HG02763 (cell line): ENCODE measurements at regions not wholly inside any gene's neighbourhood (a gene's known extent, or its start where the extent isn't known, plus 50 kb on each side); places are given as distances from the start of the nearest gene placed in this dataset.
"Not testable (repeated sequence)": the region's sequence is repeated elsewhere in the genome, so short reads cannot be mapped to it uniquely, and the experiment has no call there.

ENCODE experiments used
- ATAC-seq: cut with Tn5 transposase; IDR thresholded peaks from one replicate; pipeline ENCODE4 v1.9.1; 2021; ENCODE audit warnings: mild to moderate bottlenecking, moderate library complexity; ENCODE audit not compliant: unreplicated experiment

GRCh38 chr7:115574681-115575291 lies 455.8 kb downstream of the TFEC start:
- no peak for ATAC-seq

- no peak for ATAC-seq
These were observed 458.5 kb downstream of the TFEC start for GRCh38 chr7:115572111-115572510.

DNA sequence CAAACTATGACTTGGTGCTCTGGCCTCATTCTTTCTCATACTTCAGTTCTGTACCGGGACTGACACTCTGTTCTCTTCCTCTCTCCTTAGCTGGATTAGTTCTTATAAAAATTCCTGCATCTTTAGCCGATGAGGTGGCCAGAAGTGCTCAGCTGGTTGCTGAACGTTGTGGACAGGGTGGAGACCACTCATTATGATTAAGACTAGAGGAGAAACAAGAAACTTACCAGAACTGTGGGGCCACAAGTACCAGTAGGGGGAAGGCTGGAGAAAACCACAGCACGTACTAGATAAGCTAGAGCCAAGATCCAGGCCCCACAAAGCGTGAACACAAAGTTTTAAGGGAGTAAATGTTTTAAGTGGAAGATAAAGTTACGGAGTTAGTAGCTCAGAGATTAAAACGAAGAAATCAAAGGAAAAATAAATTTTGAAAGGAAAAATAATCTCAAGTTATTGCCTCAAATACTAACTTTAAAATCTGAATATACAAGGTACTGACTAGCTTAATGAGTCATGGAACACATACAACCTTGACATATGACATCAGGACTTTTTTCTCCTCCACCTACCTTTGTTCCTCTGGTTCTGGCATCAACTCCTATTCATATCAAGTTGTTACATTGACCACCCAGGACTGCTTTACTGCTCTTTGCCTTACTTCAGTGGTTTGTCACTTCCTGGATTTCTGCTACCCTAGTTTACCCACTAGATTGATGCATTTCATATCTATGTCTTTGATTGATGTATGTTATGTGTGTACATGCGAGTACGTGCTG lies 469.0 kb downstream of the TFEC start:
- ATAC-seq = no peak

DNA sequence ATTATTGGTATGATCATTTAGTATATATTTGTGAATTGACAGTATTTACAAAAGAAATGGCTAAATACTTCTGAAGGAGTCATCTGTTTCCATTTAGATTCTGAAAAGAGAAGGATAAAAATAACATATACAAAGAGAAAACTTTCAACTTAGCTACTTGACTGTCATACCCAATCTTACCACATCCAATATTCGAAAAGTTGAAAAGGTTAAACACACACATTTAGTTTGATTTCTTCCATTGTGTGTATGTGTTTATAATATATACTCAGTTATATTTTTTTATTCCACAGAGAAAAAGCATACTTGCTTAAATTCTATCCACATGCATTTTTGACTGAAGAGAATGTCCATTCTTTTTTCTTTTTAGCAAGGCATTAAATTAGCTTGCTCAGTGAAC lies 470.7 kb downstream of the TFEC start:
- no peak for ATAC-seq

DNA sequence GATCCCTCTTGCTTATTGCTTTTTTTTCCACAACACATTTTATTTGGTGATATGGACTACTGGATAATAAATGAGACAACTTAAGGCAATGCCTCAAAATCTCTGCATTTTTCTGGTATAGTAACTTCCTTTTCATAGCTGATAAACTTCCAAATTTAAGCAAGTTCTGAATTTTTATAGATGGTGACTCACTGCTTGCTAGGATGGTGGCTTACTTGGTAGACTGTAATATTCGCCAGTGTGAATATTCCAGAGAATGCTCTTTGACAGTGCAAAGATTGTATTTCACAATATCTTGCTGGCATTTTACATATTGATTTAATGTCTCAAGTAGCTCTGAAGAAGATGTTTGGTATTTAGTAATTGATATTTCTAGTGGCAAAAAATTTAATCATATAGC lies 472.4 kb downstream of the TFEC start:
- ATAC-seq = no peak

DNA sequence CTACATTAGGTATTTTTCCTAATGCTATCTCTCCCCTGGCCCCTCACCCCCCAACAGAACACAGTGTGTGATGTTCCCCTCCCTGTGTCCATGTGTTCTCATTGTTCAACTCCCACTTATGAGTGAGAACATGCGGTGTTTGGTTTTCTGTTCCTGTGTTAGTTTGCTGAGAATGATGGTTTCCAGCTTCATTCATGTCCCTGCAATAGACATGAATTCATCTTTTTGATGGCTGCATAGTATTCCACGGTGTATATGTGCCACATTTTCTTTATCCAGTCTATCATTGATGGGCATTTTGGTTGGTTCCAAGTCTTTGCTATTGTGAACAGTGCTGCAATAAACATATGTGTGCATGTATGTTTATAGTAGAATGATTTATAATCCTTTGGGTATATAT lies 473.3 kb downstream of the TFEC start:
- ATAC-seq = not testable (repeated sequence)

DNA sequence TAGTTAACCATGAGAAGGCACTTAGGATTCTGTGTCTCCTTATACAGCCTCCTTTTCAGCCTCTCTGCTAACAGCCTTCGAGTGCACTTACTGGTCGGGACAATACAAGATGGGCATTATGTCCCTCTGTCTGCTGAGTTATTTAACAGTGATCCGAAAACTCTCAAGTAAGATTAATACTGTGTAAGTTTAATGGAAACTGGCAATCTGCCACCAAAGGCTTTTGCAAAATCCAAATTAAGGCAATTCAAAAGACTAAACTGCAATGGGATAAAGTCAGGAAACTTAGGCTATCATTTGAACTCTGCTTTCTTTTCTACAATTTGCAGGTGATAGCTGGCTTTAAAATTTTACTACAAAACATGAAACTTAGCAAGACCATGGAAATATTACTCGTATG lies 477.8 kb downstream of the TFEC start:
- ATAC-seq = no peak

- ATAC-seq = no peak
These were observed 480.7 kb downstream of the TFEC start for GRCh38 chr7:115549910-115550309.

- no peak for ATAC-seq
These were observed 481.8 kb downstream of the TFEC start for GRCh38 chr7:115548756-115549155.

DNA sequence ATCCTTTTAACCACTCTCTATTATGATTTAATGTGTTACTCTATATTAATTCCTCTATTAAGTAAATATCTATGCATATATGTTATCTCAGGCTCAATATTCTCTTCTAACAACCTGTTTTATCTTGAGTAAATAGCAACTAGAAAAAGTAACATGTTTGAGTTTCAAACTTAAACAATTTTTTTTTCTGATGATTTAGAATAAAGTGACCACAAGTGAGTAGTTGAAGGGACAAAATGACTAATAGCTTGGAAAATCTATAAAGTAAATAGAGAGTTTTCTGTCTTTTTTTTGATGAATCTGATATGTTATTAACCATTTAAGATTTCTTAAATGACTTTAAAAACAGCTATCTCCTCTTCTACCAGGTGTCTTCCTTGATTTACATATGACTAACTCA lies 483.8 kb downstream of the TFEC start:
- ATAC-seq = no peak

DNA sequence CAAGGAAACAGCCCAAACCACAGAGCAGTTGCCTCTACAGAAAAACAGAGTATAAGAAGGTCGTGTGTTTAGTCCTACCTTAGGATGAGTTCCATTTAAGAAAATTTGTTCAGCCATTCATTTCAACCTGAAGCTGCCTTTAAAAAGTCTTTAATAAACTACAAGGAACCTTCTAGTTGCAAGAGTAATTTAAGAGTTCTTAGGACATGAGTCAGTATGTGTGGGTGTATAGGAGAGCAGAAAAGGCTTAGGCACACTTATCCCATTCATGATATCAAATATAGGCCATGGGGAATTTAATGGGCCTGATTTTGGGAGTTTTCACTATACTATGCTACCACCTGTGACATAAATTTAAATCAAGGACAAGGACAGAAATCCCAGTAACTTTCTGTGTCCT lies 496.8 kb downstream of the TFEC start:
- no peak for ATAC-seq

DNA sequence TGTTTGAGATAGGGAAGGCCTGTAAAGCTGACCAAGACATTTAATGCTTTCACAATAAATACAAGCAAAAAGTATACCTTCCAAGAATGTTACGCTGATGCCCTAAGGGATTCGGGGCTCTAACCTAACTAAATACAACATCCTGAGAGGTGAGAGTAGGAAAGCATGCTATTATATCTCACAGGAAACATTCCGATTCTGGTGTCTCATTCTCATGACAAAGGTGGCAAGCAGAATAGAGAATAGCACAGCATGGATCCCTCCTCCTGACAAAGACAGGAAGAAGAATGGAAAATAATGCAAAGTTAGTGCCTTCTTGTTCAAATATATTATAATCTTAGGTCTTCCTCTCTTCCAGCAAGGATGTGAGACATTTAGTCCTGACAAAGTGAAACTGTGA lies 504.3 kb downstream of the TFEC start:
- ATAC-seq = no peak

DNA sequence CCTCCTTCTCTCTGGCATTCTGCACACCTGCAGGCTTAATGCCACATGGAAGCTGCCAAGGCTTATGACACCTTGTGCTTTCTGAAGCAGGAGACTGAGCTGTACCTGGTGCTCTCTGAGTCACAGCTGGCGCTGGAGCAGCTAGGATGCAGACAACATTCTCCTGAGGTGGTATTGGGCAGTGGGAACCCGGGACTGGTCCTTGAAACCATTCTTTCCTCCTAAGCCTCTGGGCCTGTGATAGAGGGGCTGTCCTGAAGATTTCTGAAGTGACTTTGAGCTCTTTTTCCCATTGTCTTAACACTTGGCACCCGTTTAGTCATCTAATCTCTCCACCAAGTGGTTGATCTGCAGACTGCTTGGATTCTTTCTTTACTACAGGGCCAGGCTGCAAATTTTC lies 508.4 kb downstream of the TFEC start:
- no peak for ATAC-seq

DNA sequence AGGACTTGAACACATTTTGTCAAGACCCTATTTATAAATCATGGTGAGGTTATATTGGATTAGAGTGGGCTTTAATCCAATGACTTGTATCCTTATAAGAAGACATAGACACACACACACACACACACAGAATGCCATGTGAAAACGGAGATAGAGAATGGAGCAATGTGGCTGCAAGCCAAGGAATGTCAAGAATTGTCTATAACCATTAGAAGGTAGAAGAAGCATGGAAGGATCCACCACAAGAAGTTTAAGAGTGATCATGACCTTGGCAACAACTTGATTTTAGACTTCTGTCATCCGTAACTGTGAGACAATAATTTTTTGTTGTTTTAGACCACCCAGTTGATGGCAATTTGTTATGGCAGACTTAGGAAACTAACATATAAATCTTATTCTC lies 514.2 kb downstream of the TFEC start:
- ATAC-seq = no peak

DNA sequence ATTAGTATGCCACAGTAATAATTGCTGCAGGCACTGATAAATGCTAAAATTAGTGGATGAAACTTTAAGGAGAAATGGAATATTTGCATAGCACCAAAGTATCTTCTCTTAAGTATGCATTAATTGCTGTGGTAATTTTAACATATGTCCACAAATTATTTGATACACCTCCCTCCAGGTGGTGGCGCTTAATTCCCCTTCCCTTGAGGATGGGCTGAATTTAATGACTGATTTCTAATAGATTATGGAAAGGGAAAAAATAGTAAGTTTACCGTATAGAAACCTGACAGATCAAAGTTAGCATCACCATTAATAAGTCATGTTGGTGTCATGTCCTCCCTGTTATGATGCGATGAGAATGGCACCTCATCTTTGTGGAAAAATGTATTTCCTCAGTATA lies 519.2 kb downstream of the TFEC start:
- ATAC-seq = no peak

DNA sequence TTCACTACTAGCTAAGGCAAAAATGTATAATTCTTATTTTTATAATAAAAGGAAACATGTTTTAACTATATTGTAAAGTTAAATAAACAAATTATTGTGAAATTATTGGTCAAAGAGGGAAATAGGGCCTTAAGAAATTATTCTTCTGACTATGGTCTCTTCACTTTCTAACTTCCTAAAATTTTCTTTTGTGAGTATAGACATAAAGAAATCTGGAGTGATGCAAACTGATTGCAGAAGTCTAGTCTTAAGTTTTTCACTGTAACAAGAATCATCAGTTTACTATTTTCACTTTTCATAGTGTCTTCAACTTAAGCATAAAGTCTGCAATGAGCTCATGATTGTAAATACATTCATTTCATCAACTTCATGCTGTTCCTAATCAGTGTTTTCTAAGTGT lies 525.4 kb downstream of the TFEC start:
- ATAC-seq = no peak

DNA sequence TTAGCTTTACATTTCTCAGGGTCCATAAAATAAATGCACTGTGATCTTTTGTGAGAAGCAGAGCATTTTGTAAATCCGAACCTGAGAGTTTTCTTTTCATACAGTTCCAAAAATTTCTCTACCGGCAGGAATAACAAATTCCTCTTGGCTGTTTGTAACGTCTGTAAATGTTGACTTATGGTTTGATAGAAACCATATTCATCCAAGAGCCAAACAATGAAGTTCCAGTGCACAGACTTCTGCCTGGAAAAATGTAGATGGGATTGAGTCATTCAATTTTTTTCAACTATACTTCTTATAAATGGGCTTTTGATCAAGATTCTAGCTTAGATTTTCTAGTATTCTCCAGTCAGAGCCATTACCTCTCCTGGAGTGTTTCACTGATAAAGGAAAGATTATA lies 530.6 kb downstream of the TFEC start:
- no peak for ATAC-seq

DNA sequence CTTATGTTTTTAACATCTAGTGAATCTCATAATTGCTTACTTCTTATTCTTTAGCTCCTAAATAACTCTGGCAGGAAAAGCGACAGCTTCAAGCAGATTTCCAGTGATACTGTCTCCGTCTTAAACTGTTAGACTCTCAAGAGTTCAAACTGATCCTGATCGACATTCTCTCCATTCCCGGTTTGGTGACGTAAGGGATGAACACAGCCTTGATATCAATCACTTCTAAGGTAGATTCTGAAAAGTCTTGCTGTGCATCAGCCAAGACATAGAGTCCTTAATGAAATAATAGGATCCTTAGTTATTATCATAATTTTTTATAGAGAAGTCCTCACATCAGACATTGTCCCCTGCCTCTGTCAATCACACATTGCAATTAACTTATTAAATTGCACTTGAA lies 534.6 kb downstream of the TFEC start:
- no peak for ATAC-seq

GRCh38 chr7:115494529-115495147 lies 535.9 kb downstream of the TFEC start:
- no peak for ATAC-seq

DNA sequence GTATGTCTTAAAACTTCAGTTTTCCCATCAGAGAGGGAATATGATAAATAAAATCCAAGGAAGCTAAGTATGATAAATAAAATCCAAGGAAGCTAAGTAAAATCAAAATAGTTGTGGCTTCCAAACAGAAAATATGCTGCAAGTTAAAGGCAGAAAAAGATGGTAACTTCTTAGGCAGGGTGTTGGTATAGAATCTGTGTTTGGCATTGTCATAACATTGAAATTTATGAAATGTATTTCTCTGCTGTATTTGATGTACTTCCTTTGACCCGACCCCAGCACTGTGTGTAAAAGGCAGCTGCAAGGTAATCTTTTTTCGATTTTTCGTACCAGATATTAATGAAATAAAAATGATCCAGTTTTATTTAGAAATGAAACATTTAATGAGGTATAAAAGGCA lies 537.2 kb downstream of the TFEC start:
- ATAC-seq = no peak

DNA sequence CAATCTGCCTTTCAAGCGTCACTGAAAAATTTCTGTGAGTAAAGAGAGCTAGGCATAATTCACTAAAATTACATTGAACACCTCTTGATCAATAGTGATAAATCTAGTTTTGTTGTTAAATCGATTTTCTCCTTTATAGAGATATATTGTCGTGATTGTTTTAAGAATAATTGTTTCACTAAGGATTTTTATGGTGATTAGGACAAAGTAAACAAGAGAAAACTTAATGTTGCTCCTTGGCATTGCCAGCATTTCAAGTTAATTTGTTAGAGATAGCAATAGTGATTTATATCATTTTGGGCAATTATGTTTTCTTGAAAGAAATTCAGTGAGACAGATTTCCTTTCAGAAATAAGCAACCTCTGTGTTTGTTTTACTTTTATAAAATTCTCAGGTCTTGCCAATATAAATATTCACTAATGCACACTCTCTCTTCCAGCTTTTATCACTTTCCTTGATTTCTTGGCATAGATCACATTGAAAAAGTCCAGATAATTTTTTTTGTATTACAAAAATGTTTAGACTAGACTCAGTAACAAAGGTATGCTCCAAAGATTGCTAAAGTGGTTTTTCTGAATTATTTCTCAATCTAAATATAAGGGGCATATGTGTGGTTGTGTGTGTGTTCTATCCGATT lies 538.7 kb downstream of the TFEC start:
- ATAC-seq = no peak

DNA sequence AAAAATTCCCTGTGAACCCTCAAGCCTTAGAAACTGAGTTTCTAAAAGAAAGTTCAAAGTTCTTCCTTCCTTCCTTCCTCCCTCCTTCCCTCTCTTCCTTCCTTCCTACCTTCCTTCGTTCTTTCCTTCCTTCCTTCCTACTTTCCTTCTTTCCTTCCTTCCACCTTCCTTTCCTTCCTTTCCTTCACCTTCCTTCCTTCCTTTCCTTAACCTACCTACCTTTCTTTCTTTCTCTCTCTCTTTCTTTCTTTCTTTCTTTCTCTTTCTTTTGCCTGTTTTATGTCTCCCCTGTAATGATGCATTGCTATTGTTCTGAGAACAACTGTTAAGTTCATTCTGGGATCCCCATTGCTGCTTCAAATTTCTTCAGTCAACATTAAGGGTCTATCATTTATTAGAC lies 551.1 kb downstream of the TFEC start:
- no peak for ATAC-seq
